ENCODE measurements at regions not wholly inside any gene's neighbourhood (a gene's known extent, or its start where the extent isn't known, plus 50 kb on each side); places are given as distances from the start of the nearest gene placed in this dataset.
"Not testable (repeated sequence)": the region's sequence is repeated elsewhere in the genome, so short reads cannot be mapped to it uniquely, and the experiment has no call there.

- Histone ChIP-seq H3K9ac (no peak overlapping the region), H3K4me1 (no peaks in the 10 kb centered on the region), H3K9me3 (no peaks in the 10 kb centered on the region), H3K27ac (no peak overlapping the region), H3K4me3 (no peak overlapping the region), H3K36me3 (no peaks in the 10 kb centered on the region), H3K4me2 (no peak overlapping the region), H3K27me3 (no peaks in the 10 kb centered on the region), H4K20me1 (no peaks in the 10 kb centered on the region)
- TF ChIP-seq Cebpa-rat (IDR thresholded peaks at IDR 0.05): no peak
These were observed 1616.8 kb upstream of the PIK3C3 start for GRCh38 chr18:40338284-40338683.

GRCh38 chr18:40326985-40327384 is 1628.0 kb upstream of the PIK3C3 start:
- no peak overlapping the region for H3K9ac ChIP-seq
- no peaks in the 10 kb centered on the region for H3K4me1 ChIP-seq
- no peak overlapping the region for H3K27ac ChIP-seq
- H3K4me2 ChIP-seq: no peak overlapping the region
- no peaks in the 10 kb centered on the region for H4K20me1 ChIP-seq
- no peak overlapping the region for H3K4me3 ChIP-seq
- H3K27me3 ChIP-seq: no peaks in the 10 kb centered on the region
- H3K9me3 ChIP-seq: no peaks in the 10 kb centered on the region
- no peak for TF ChIP-seq Cebpa-rat (IDR thresholded peaks at IDR 0.05)
- H3K36me3 ChIP-seq: no peaks in the 10 kb centered on the region

GRCh38 chr18:40325988-40326387 is 1629.0 kb upstream of the PIK3C3 start:
- no peaks in the 10 kb centered on the region for H3K4me1 ChIP-seq
- H3K27ac ChIP-seq: no peak overlapping the region
- H3K36me3 ChIP-seq: no peaks in the 10 kb centered on the region
- H3K9ac ChIP-seq: no peak overlapping the region
- no peak overlapping the region for H3K4me3 ChIP-seq
- H4K20me1 ChIP-seq: no peaks in the 10 kb centered on the region
- H3K27me3 ChIP-seq: no peaks in the 10 kb centered on the region
- no peak overlapping the region for H3K4me2 ChIP-seq
- H3K9me3 ChIP-seq: no peaks in the 10 kb centered on the region
- no peak for TF ChIP-seq Cebpa-rat (IDR thresholded peaks at IDR 0.05)

DNA sequence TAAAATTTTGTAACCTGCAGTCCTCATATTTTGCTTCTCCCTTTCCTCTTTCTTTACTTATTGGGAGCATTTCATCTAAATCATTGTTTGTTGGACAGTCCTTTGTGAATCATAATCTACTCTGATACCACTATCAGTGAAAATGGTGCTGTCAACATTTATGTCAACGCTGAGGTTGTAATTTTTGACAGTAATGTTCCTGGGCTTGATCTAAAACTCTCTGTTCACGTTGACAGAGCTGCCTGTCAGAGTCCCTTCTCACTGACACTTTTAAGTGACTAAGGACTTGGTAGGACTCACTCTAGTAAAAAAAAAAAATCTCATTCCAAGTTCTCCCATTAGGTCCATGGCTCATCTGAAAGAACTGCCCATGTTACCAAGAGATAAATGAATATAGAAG is 1640.8 kb upstream of the PIK3C3 start:
- no peak overlapping the region for H3K9ac ChIP-seq
- no peak for TF ChIP-seq Cebpa-rat (IDR thresholded peaks at IDR 0.05)
- H3K27ac ChIP-seq: no peak overlapping the region
- H3K36me3 ChIP-seq: no peaks in the 10 kb centered on the region
- no peaks in the 10 kb centered on the region for H3K4me1 ChIP-seq
- no peaks in the 10 kb centered on the region for H3K9me3 ChIP-seq
- no peak overlapping the region for H3K4me3 ChIP-seq
- H4K20me1 ChIP-seq: no peaks in the 10 kb centered on the region
- H3K27me3 ChIP-seq: no peaks in the 10 kb centered on the region
- H3K4me2 ChIP-seq: no peak overlapping the region

- no peak for TF ChIP-seq Cebpa-rat (IDR thresholded peaks at IDR 0.05)
- Histone ChIP-seq H4K20me1 (no peaks in the 10 kb centered on the region), H3K4me1 (no peaks in the 10 kb centered on the region), H3K27me3 (no peaks in the 10 kb centered on the region), H3K27ac (no peak overlapping the region), H3K9ac (no peak overlapping the region), H3K4me2 (no peak overlapping the region), H3K36me3 (no peaks in the 10 kb centered on the region), H3K9me3 (no peaks in the 10 kb centered on the region), H3K4me3 (no peak overlapping the region)
These were observed 1641.9 kb upstream of the PIK3C3 start for GRCh38 chr18:40313030-40313642.

DNA sequence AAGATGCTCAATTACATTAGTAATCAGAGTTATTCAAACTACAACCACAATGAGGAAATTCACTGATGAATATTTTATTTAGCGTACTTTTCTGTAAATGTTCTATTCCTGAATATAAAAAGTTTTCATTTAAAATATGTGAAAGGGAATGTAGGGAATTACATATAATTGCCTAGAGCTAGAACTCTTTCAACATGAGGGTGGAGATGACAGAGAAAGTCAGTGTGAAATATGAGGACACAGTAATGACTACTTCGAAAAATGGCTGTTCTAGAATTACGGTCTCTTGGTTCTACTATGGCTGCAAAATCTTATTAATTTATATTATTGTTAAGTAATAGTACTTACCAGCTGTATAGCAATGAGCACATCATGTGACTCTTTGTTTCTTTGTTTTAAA is 1647.4 kb upstream of the PIK3C3 start:
- Histone ChIP-seq H4K20me1 (no peaks in the 10 kb centered on the region), H3K27ac (no peak overlapping the region)
- no peak for TF ChIP-seq Cebpa-rat (IDR thresholded peaks at IDR 0.05)

GRCh38 chr18:40296717-40297413 is 1658.2 kb upstream of the PIK3C3 start:
- Histone ChIP-seq H3K4me2 (no peak overlapping the region), H3K27ac (no peak overlapping the region), H3K9me3 (no peaks in the 10 kb centered on the region), H3K4me1 (no peaks in the 10 kb centered on the region), H3K27me3 (no peaks in the 10 kb centered on the region), H3K36me3 (no peaks in the 10 kb centered on the region), H3K9ac (no peak overlapping the region), H3K4me3 (no peak overlapping the region), H4K20me1 (no peaks in the 10 kb centered on the region)
- no peak for TF ChIP-seq Cebpa-rat (IDR thresholded peaks at IDR 0.05)

More for the DNA sequence above, 1647.4 kb upstream of the PIK3C3 start:
- H3K27me3 ChIP-seq: no peaks in the 10 kb centered on the region
- no peak overlapping the region for H3K4me3 ChIP-seq
- no peak overlapping the region for H3K4me2 ChIP-seq
- H3K4me1 ChIP-seq: no peaks in the 10 kb centered on the region
- peaks cover 11% of the 10 kb centered on the region; the same call in 1 of the 2 replicates for H3K9me3 ChIP-seq
- no peak overlapping the region for H3K9ac ChIP-seq
- H3K36me3 ChIP-seq: no peaks in the 10 kb centered on the region

DNA sequence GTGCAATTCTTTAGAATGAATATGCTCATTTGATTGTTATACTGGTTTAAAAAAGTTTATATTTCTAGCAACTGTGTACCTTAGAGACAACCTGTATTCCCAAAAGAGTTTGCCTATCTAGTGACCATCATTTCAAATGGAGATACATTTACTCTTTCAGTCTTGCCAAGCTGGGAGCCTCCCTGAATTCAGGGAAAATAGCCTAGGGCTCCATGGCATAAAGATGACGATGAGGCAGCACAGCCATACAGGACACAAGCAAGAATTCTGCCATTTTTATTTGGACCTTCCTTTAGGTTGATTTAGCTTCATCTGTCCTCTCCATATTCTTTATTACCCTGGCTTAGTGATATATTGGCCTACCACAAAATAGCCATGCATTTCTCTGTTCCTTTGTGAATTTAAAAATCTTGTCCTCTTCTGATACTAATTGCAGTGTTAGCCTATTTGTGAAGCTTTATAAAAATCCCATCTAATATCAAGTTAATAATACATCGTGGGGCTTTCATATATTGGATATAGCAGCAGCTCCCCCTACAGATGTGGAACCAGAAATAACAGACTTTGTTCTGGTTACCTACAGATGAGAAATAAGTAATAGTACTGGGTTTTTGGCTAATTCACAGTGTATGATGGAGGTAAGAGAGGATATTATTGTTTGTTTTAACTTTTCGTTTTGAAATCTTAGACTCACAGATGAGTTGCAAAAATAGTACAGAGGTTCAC is 1661.9 kb upstream of the PIK3C3 start:
- Histone ChIP-seq H3K9me3 (no peaks in the 10 kb centered on the region), H3K9ac (no peak overlapping the region), H4K20me1 (no peaks in the 10 kb centered on the region), H3K4me1 (no peaks in the 10 kb centered on the region), H3K36me3 (no peaks in the 10 kb centered on the region), H3K4me3 (no peak overlapping the region), H3K4me2 (no peak overlapping the region), H3K27me3 (no peaks in the 10 kb centered on the region), H3K27ac (no peak overlapping the region)
- TF ChIP-seq Cebpa-rat (IDR thresholded peaks at IDR 0.05): no peak

GRCh38 chr18:40283560-40283959 is 1671.5 kb upstream of the PIK3C3 start:
- no peak for TF ChIP-seq Cebpa-rat (IDR thresholded peaks at IDR 0.05)
- no peak overlapping the region for H3K9ac ChIP-seq
- H3K4me2 ChIP-seq: no peak overlapping the region
- H3K4me3 ChIP-seq: no peak overlapping the region
- H3K27ac ChIP-seq: no peak overlapping the region
- no peaks in the 10 kb centered on the region for H3K36me3 ChIP-seq
- no peaks in the 10 kb centered on the region for H4K20me1 ChIP-seq
- H3K4me1 ChIP-seq: no peaks in the 10 kb centered on the region
- no peaks in the 10 kb centered on the region for H3K9me3 ChIP-seq
- no peaks in the 10 kb centered on the region for H3K27me3 ChIP-seq

DNA sequence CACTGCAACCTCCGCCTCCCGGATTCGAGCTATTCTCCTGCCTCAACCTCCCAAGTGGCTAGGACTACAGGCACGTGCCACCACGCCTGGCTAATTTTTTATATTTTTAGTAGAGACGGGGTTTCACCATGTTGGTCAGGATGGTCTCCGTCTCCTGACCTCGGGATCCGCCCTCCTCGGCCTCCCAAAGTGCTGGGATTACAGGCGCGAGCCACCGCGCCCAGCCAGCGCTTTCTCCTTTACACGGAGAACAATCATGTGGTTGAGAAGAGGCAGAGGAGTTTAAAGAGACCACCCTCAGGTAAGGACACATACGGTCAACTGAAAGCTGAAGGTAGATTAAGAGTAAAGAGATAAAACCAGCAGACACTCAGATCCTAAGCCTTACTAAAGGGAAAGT is 1673.7 kb upstream of the PIK3C3 start:
- not testable (repeated sequence) for H3K4me3 ChIP-seq, H3K36me3 ChIP-seq, H3K9ac ChIP-seq, H3K9me3 ChIP-seq, H3K27me3 ChIP-seq, H4K20me1 ChIP-seq, H3K4me2 ChIP-seq, H3K27ac ChIP-seq, H3K4me1 ChIP-seq
